ENCODE measurements at regions not wholly inside any gene's neighbourhood (a gene's known extent, or its start where the extent isn't known, plus 50 kb on each side); places are given as distances from the start of the nearest gene placed in this dataset.

- WGBS: 51% methylated on average over 2 of the region's 2 CpGs
- H3K36me3 ChIP-seq: no peaks in the 10 kb centered on the region
- TF ChIP-seq POLR2AphosphoS5 (IDR thresholded peaks at IDR 0.05) (no peak), CTCF (IDR thresholded peaks at IDR 0.05) (no peak), POLR2A (IDR thresholded peaks at IDR 0.05; ENCODE audit: low read depth) (no peak), EP300 (IDR thresholded peaks at IDR 0.05) (no peak)
- no peak overlapping the region for H3K27ac ChIP-seq (replicated peaks in 1 of 4)
- no peaks in the 10 kb centered on the region for H3K27me3 ChIP-seq
- no peak for DNase-seq (ENCODE audit: extremely low spot score)
- no peaks in the 10 kb centered on the region for H3K4me1 ChIP-seq
- no peak overlapping the region for H3K4me3 ChIP-seq
- H3K9me3 ChIP-seq: peaks cover 0 to 5% (median 2%) of the 10 kb centered on the region in 4 donors
- intact Hi-C loops (cut with DNase I): no loop called here
These were observed 336.1 kb upstream of the BOD1L1 start for GRCh38 chr4:13963601-13964000.

GRCh38 chr4:13966231-13967195, 339.0 kb upstream of the BOD1L1 start:
- intact Hi-C loops (cut with DNase I): no loop called here
- no peak for DNase-seq (ENCODE audit: extremely low spot score)
- H3K4me1 ChIP-seq: no peaks in the 10 kb centered on the region
- H3K27me3 ChIP-seq: no peaks in the 10 kb centered on the region
- 63% methylated on average over 8 of the region's 8 CpGs for WGBS
- no peak overlapping the region for H3K27ac ChIP-seq (replicated peaks in 1 of 4)
- no peak overlapping the region for H3K4me3 ChIP-seq
- peaks cover 0 to 5% (median 2%) of the 10 kb centered on the region in 4 donors for H3K9me3 ChIP-seq
- no peak for TF ChIP-seq CTCF (IDR thresholded peaks at IDR 0.05)
- no peak for TF ChIP-seq POLR2A (IDR thresholded peaks at IDR 0.05; ENCODE audit: low read depth)
- TF ChIP-seq POLR2AphosphoS5 (IDR thresholded peaks at IDR 0.05): no peak
- TF ChIP-seq EP300 (IDR thresholded peaks at IDR 0.05): no peak
- no peaks in the 10 kb centered on the region for H3K36me3 ChIP-seq

GRCh38 chr4:13968723-13969122, 341.2 kb upstream of the BOD1L1 start:
- intact Hi-C loops (cut with DNase I): no loop called here
- H3K9me3 ChIP-seq: no peaks in the 10 kb centered on the region
- H3K4me1 ChIP-seq: no peaks in the 10 kb centered on the region
- TF ChIP-seq POLR2A (IDR thresholded peaks at IDR 0.05; ENCODE audit: low read depth) (no peak), POLR2AphosphoS5 (IDR thresholded peaks at IDR 0.05) (no peak), EP300 (IDR thresholded peaks at IDR 0.05) (no peak), CTCF (IDR thresholded peaks at IDR 0.05) (no peak)
- no peak overlapping the region for H3K4me3 ChIP-seq
- H3K36me3 ChIP-seq: no peaks in the 10 kb centered on the region
- DNase-seq (ENCODE audit: extremely low spot score): no peak
- 98% methylated on average over 2 of the region's 2 CpGs for WGBS
- no peaks in the 10 kb centered on the region for H3K27me3 ChIP-seq
- H3K27ac ChIP-seq (replicated peaks in 1 of 4): no peak overlapping the region

GRCh38 chr4:13970349-13970748, 342.8 kb upstream of the BOD1L1 start:
- Histone ChIP-seq H3K27ac (replicated peaks in 1 of 4) (no peak overlapping the region), H3K36me3 (no peaks in the 10 kb centered on the region), H3K27me3 (no peaks in the 10 kb centered on the region), H3K9me3 (no peaks in the 10 kb centered on the region), H3K4me1 (no peaks in the 10 kb centered on the region), H3K4me3 (no peak overlapping the region)
- 92% methylated on average over 2 of the region's 2 CpGs for WGBS
- no peak for DNase-seq (ENCODE audit: extremely low spot score)
- TF ChIP-seq POLR2A (IDR thresholded peaks at IDR 0.05; ENCODE audit: low read depth) (no peak), EP300 (IDR thresholded peaks at IDR 0.05) (no peak), CTCF (IDR thresholded peaks at IDR 0.05) (no peak), POLR2AphosphoS5 (IDR thresholded peaks at IDR 0.05) (no peak)
- intact Hi-C loops (cut with DNase I): no loop called here

All from esophagus muscularis mucosa (tissue), 4 donors.